HFFc6 (cell line): ENCODE measurements at regions not wholly inside any gene's neighbourhood (a gene's known extent, or its start where the extent isn't known, plus 50 kb on each side); places are given as distances from the start of the nearest gene placed in this dataset.
"Not testable (repeated sequence)": the region's sequence is repeated elsewhere in the genome, so short reads cannot be mapped to it uniquely, and the experiment has no call there.

Source experiments
- DNase-seq: peaks from one replicate; pipeline ENCODE4 v3.0.0-alpha.2; 2018
- H3K27ac Mint-ChIP-seq: 2 replicates; pipeline ENCODE4 v1.8.0; 2020; ENCODE audit warnings: mild to moderate bottlenecking, mixed read lengths
- H3K27me3 Mint-ChIP-seq: 2 replicates; pipeline ENCODE4 v1.8.0; 2021; ENCODE audit warnings: mild to moderate bottlenecking, moderate library complexity, mixed read lengths; ENCODE audit not compliant: insufficient read depth
- H3K36me3 Mint-ChIP-seq: 2 replicates; pipeline ENCODE4 v1.8.0; 2021; ENCODE audit warnings: low read depth, mixed read lengths
- H3K4me1 Mint-ChIP-seq: 2 replicates; pipeline ENCODE4 v1.8.0; 2020; ENCODE audit warnings: low read depth, mixed read lengths
- H3K4me3 Mint-ChIP-seq: 2 replicates; pipeline ENCODE4 v1.8.0; 2020; ENCODE audit warnings: mild to moderate bottlenecking, moderate library complexity, mixed read lengths
- H3K9me3 Mint-ChIP-seq: 2 replicates; pipeline ENCODE4 v1.8.0; 2020; ENCODE audit warnings: mild to moderate bottlenecking, mixed read lengths
- CTCF ChIP-seq: fragments of 200-600 bp; sonication (generic); IDR thresholded peaks from 2 replicates; pipeline ENCODE4 v1.5.0; 2021; ENCODE audit warnings: antibody characterized with exemption, mild to moderate bottlenecking

- TF ChIP-seq CTCF: no peak
- Mint-ChIP-seq H3K4me3 (no peak overlapping the region), H3K9me3 (no peaks in the 10 kb centered on the region), H3K4me1 (peaks cover 12% of the 10 kb centered on the region), H3K36me3 (no peaks in the 10 kb centered on the region), H3K27me3 (peaks cover 6% of the 10 kb centered on the region; the same call in 1 of the 2 replicates), H3K27ac (no peak overlapping the region)
- no peak for DNase-seq
These were observed 114.1 kb downstream of the ADAMTS15 start for GRCh38 chr11:130562549-130562948.

- not testable (repeated sequence) for DNase-seq, H3K36me3 Mint-ChIP-seq, H3K4me3 Mint-ChIP-seq
These were observed 117.9 kb downstream of the ADAMTS15 start for GRCh38 chr11:130566360-130566759.

GRCh38 chr11:130571519-130571918 lies 123.1 kb downstream of the ADAMTS15 start:
- Mint-ChIP-seq H3K27me3 (peaks cover 24% of the 10 kb centered on the region), H3K4me1 (no peaks in the 10 kb centered on the region)
- DNase-seq: no peak

More at GRCh38 chr11:130566360-130566759, 117.9 kb downstream of the ADAMTS15 start:
- H3K27ac Mint-ChIP-seq, H3K4me1 Mint-ChIP-seq, H3K9me3 Mint-ChIP-seq: not testable (repeated sequence)
- H3K27me3 Mint-ChIP-seq: peaks cover 19% of the 10 kb centered on the region

GRCh38 chr11:130571947-130572584 lies 123.6 kb downstream of the ADAMTS15 start:
- no peaks in the 10 kb centered on the region for H3K4me1 Mint-ChIP-seq
- no peak overlapping the region for H3K27ac Mint-ChIP-seq
- H3K27me3 Mint-ChIP-seq: peaks cover 20% of the 10 kb centered on the region
- no peaks in the 10 kb centered on the region for H3K9me3 Mint-ChIP-seq
- H3K36me3 Mint-ChIP-seq: no peaks in the 10 kb centered on the region
- no peak for DNase-seq
- H3K4me3 Mint-ChIP-seq: no peak overlapping the region
- no peak for TF ChIP-seq CTCF

More at GRCh38 chr11:130571519-130571918, 123.1 kb downstream of the ADAMTS15 start:
- Mint-ChIP-seq H3K36me3 (no peaks in the 10 kb centered on the region), H3K9me3 (no peaks in the 10 kb centered on the region), H3K27ac (no peak overlapping the region), H3K4me3 (no peak overlapping the region)
- no peak for TF ChIP-seq CTCF

- Mint-ChIP-seq H3K27me3 (peaks cover 16% of the 10 kb centered on the region), H3K4me3 (no peak overlapping the region), H3K4me1 (no peaks in the 10 kb centered on the region), H3K36me3 (no peaks in the 10 kb centered on the region), H3K9me3 (no peaks in the 10 kb centered on the region), H3K27ac (no peak overlapping the region)
- TF ChIP-seq CTCF: no peak
- no peak for DNase-seq
These were observed 125.3 kb downstream of the ADAMTS15 start for GRCh38 chr11:130573767-130574166.

- H3K9me3 Mint-ChIP-seq: no peaks in the 10 kb centered on the region
- H3K36me3 Mint-ChIP-seq: no peaks in the 10 kb centered on the region
- TF ChIP-seq CTCF: no peak
- peaks cover 11% of the 10 kb centered on the region for H3K27me3 Mint-ChIP-seq
- H3K4me3 Mint-ChIP-seq: no peak overlapping the region
- DNase-seq: no peak
- peaks cover 2% of the 10 kb centered on the region for H3K4me1 Mint-ChIP-seq
- no peak overlapping the region for H3K27ac Mint-ChIP-seq
These were observed 126.3 kb downstream of the ADAMTS15 start for GRCh38 chr11:130574740-130575139.
